Psoas muscle (tissue), 7 donors: ENCODE measurements at regions not wholly inside any gene's neighbourhood (a gene's known extent, or its start where the extent isn't known, plus 50 kb on each side); places are given as distances from the start of the nearest gene placed in this dataset.
A peak's percentile ranks its signal among the peaks of the same experiment; 100 is the strongest.

Source experiments
- ATAC-seq, 4 donors: fragments of 200-7000 bp; cut with Tn5 transposase; one replicate each; pipeline ENCODE4 v1.9.1; 2020; ENCODE audit warnings: moderate library complexity in 3 of 4, mild to moderate bottlenecking in 2 of 4
- DNase-seq, 2 donors: peaks; one replicate each; pipeline ENCODE4 v3.0.0-alpha.2; 2020
- H3K27ac ChIP-seq: fragments of 200-600 bp; one replicate; pipeline ENCODE4 v1.8.0; 2022
- H3K27me3 ChIP-seq, 3 donors: fragments of 200-600 bp in 1 of 3; one replicate each; pipeline versions ENCODE4 v1.6.1 to v1.8.0; 2013 to 2022; ENCODE audit warnings: low read length in 2 of 3, mild to moderate bottlenecking in 2 of 3, moderate library complexity in 1 of 3; ENCODE audit not compliant: insufficient read depth in 3 of 3
- H3K36me3 ChIP-seq, 2 donors: fragments of 200-600 bp in 1 of 2; one replicate each; pipeline versions ENCODE4 v1.6.1 to v1.8.0; 2013 to 2022; ENCODE audit warnings: low read depth in 1 of 2, mild to moderate bottlenecking in 1 of 2, moderate library complexity in 1 of 2; ENCODE audit not compliant: insufficient read depth in 1 of 2
- H3K4me1 ChIP-seq: fragments of 200-600 bp; one replicate; pipeline ENCODE4 v1.8.0; 2022
- H3K4me3 ChIP-seq: fragments of 200-600 bp; one replicate; pipeline ENCODE4 v1.8.0; 2022; ENCODE audit warnings: mild to moderate bottlenecking
- H3K9me3 ChIP-seq: fragments of 200-600 bp; one replicate; pipeline ENCODE4 v1.8.0; 2022
- CTCF ChIP-seq: fragments of 200-600 bp; IDR thresholded peaks from one replicate; pipeline ENCODE4 v1.8.0; 2022; ENCODE audit warnings: antibody characterized with exemption
- WGBS, 3 donors: extraction: QIAGEN DNeasy Blood & Tissue Kit; methylation state at CpG; one replicate each; pipeline versions ENCODE4 v1.1.6 to v1.1.7; 2013; 5-methylcytosine and 5-hydroxymethylcytosine counted together
- intact Hi-C, 2 donors: fragments of 100-400 bp; cut with DNase I; formaldehyde crosslinking; loops; one replicate each; pipeline versions ENCODE4 v1.11.0 to v1.14.2; 2022
- donor health status: healthy with polysubstance abuse.
- donor health status: DM: no; HTN: no; CAD: no; lungs with moderate emphysema.
- donor health status: Bipolar disorder and iron deficiency.
- donor health status: healthy.
- donor health status: DM: yes; HTN: yes; CAD: no.
- donor health status: DM: no; HTN: no; CAD: no.
- donor health status: DM: yes; HTN: yes; CAD: no.

- intact Hi-C loops: no loop called here
- no peak for DNase-seq
Observed at GRCh38 chr6:138031850-138032249, 75.4 kb downstream of the PERP start.

GRCh38 chr6:138032571-138032970 lies 74.6 kb downstream of the PERP start:
- Histone ChIP-seq H3K4me3 (no peak overlapping the region), H3K27me3 (peaks cover 0 to 5% (median 0%) of the 10 kb centered on the region in 3 donors), H3K9me3 (no peaks in the 10 kb centered on the region), H3K36me3 (no peaks in the 10 kb centered on the region), H3K4me1 (no peaks in the 10 kb centered on the region), H3K27ac (no peak overlapping the region)
- 95 to 97% (median 97%) methylated on average over 3 of the region's 3 CpGs for WGBS, 3 donors
- intact Hi-C loops: no loop called here
- TF ChIP-seq CTCF: no peak
- no peak for ATAC-seq
- DNase-seq: no peak

More at GRCh38 chr6:138031850-138032249, 75.4 kb downstream of the PERP start:
- ATAC-seq: peak in 1 of 4 donors; percentile 40
- Histone ChIP-seq H3K27me3 (peaks cover 0 to 5% (median 0%) of the 10 kb centered on the region in 3 donors), H3K4me3 (no peak overlapping the region), H3K9me3 (no peaks in the 10 kb centered on the region), H3K36me3 (no peaks in the 10 kb centered on the region), H3K4me1 (no peaks in the 10 kb centered on the region), H3K27ac (no peak overlapping the region)
- no peak for TF ChIP-seq CTCF
- 45 to 71% (median 52%) methylated on average over 3 of the region's 3 CpGs for WGBS, 3 donors

GRCh38 chr6:138034229-138034628 lies 73.0 kb downstream of the PERP start:
- DNase-seq (no peak), ATAC-seq (no peak)
- 63 to 72% (median 72%) methylated on average over 3 of the region's 3 CpGs for WGBS, 3 donors
- peaks cover 0 to 3% (median 0%) of the 10 kb centered on the region in 3 donors for H3K27me3 ChIP-seq
- no peaks in the 10 kb centered on the region for H3K9me3 ChIP-seq
- no peak overlapping the region for H3K27ac ChIP-seq
- no peak for TF ChIP-seq CTCF
- no peaks in the 10 kb centered on the region for H3K36me3 ChIP-seq
- no peak overlapping the region for H3K4me3 ChIP-seq
- intact Hi-C loops: no loop called here
- H3K4me1 ChIP-seq: no peaks in the 10 kb centered on the region

- DNase-seq (no peak), ATAC-seq (no peak)
- Histone ChIP-seq H3K27ac (no peak overlapping the region), H3K4me1 (no peaks in the 10 kb centered on the region), H3K36me3 (no peaks in the 10 kb centered on the region), H3K9me3 (no peaks in the 10 kb centered on the region), H3K27me3 (peaks cover 0 to 3% (median 0%) of the 10 kb centered on the region in 3 donors), H3K4me3 (no peak overlapping the region)
- no peak for TF ChIP-seq CTCF
- 72 to 81% (median 80%) methylated on average over 5 of the region's 5 CpGs for WGBS, 3 donors
- intact Hi-C loops: no loop called here
Observed at GRCh38 chr6:138035070-138035469, 72.1 kb downstream of the PERP start.

- Histone ChIP-seq H3K4me1 (no peaks in the 10 kb centered on the region), H3K27me3 (peaks cover 0 to 3% (median 0%) of the 10 kb centered on the region in 3 donors), H3K4me3 (no peak overlapping the region), H3K27ac (no peak overlapping the region), H3K36me3 (no peaks in the 10 kb centered on the region), H3K9me3 (no peaks in the 10 kb centered on the region)
- no peak for TF ChIP-seq CTCF
- DNase-seq: no peak
- WGBS, 3 donors: 74 to 76% (median 76%) methylated on average over 5 of the region's 5 CpGs
- ATAC-seq: no peak
- intact Hi-C loops: no loop called here
Observed at GRCh38 chr6:138036111-138036510, 71.1 kb downstream of the PERP start.
